ENCODE measurements at regions not wholly inside any gene's neighbourhood (a gene's known extent, or its start where the extent isn't known, plus 50 kb on each side); places are given as distances from the start of the nearest gene placed in this dataset.
A peak's percentile ranks its signal among the peaks of the same experiment; 100 is the strongest.

DNA sequence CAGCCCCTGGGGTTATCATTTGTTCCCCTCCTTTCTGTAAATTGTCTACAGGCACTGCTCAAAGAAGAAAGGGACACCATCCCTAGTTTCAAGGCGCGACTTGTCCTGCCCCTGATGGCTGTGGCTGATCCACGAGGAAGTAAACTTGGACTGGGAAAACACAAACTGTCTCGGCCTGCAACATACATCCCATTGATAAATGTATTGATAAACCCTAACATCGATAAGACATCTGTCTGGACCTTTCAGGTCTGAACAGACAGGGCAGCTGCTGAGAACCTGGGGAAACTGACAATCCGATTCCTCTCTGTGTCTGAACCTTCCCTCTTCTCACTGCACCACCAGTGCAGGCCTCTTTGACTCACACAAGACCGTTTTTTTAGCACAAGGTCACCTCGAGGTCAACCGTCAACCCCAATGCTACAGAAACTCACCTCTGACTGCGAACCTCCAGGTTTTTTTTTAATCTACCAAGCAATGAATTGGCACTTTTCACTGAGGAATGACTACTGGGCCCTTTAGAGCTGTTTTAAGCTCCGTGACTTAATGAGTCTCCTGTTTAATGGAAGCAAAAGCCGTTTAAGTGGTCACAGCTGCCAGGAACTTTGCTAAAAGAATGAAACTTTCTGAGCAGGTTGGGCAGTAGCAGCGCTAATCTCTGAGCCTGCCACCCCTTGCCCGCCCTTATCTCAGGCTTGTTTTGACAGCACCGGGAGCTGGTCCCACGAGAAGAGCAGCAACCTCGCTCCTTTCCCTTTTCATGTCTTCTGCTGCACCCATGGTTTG lies 203.8 kb upstream of the TMEM45B start:
- peak; percentile 45 for DNase-seq (ENCODE audit: low read depth)
- no peak overlapping the region for H3K4me3 ChIP-seq (ENCODE audit: low read depth, low read length)
- TF ChIP-seq POLR2A (IDR thresholded peaks at IDR 0.05; ENCODE audit: extremely low read depth, insufficient read length) (no peak), MAX (IDR thresholded peaks at IDR 0.05; ENCODE audit: low read depth, low read length) (no peak), CTCF (IDR thresholded peaks at IDR 0.05; ENCODE audit: low read depth, low read length) (no peak), MYC (IDR thresholded peaks at IDR 0.05; ENCODE audit: low read depth, low read length) (no peak)

DNA sequence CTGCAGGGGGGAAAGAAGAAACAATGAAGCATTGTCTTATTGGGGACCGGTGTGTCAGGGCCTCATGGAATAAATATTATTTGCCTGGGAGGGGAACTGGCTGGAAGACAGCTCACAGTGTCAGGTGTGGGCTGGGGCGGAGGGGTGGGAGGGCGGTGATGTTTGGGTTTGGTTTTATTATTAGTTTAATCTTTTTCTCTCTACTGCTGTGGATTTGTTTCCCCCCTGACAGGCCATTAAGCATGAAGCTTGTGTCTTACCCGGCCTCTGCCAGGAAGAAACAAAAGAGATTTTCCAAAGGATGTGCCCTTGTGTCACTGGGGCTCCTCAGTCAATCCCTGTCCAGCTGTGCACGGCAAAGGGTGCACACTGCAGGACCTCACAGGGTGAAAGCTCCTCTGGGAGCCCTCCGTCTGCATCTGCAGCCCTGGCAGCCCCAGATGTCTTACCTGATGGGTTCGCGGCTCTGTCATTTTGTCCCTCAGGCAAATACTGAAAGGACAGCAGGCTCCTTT lies 203.1 kb upstream of the TMEM45B start:
- no peak for DNase-seq (ENCODE audit: low read depth)
- no peak overlapping the region for H3K4me3 ChIP-seq (ENCODE audit: low read depth, low read length)
- no peak for TF ChIP-seq POLR2A (IDR thresholded peaks at IDR 0.05; ENCODE audit: extremely low read depth, insufficient read length)
- no peak for TF ChIP-seq MYC (IDR thresholded peaks at IDR 0.05; ENCODE audit: low read depth, low read length)
- no peak for TF ChIP-seq CTCF (IDR thresholded peaks at IDR 0.05; ENCODE audit: low read depth, low read length)
- TF ChIP-seq MAX (IDR thresholded peaks at IDR 0.05; ENCODE audit: low read depth, low read length) = no peak

DNA sequence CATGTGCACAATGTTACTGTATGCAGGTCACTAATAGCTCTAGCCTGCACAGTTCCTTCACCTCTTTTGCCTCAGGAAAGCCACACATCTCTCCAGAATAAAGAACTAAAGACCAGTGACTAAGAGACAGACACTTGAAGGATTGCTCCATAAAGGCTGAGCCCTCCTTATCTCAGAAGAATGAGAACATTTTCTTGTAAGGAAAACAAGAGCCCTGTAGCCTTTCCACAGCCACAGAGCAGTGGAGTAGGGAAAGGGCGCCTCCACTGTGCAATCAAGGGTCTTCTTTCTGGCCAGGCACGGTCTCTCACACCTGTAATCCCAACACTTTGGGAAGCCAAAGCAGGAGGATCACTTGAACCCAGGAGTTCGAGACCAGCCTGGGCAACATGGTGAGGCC lies 202.6 kb upstream of the TMEM45B start:
- no peak for TF ChIP-seq POLR2A (IDR thresholded peaks at IDR 0.05; ENCODE audit: extremely low read depth, insufficient read length)
- TF ChIP-seq MAX (IDR thresholded peaks at IDR 0.05; ENCODE audit: low read depth, low read length) = no peak
- TF ChIP-seq MYC (IDR thresholded peaks at IDR 0.05; ENCODE audit: low read depth, low read length) = no peak
- no peak for TF ChIP-seq CTCF (IDR thresholded peaks at IDR 0.05; ENCODE audit: low read depth, low read length)
- DNase-seq (ENCODE audit: low read depth) = no peak
- H3K4me3 ChIP-seq (ENCODE audit: low read depth, low read length) = no peak overlapping the region

- H3K4me3 ChIP-seq (ENCODE audit: low read depth, low read length) = no peak overlapping the region
- TF ChIP-seq POLR2A (IDR thresholded peaks at IDR 0.05; ENCODE audit: extremely low read depth, insufficient read length) (no peak), MAX (IDR thresholded peaks at IDR 0.05; ENCODE audit: low read depth, low read length) (no peak), MYC (IDR thresholded peaks at IDR 0.05; ENCODE audit: low read depth, low read length) (no peak), CTCF (IDR thresholded peaks at IDR 0.05; ENCODE audit: low read depth, low read length) (no peak)
- no peak for DNase-seq (ENCODE audit: low read depth)
Measured at GRCh38 chr11:129614256-129614944, 201.2 kb upstream of the TMEM45B start.

GRCh38 chr11:129618046-129618569 lies 197.5 kb upstream of the TMEM45B start:
- no peak overlapping the region for H3K4me3 ChIP-seq (ENCODE audit: low read depth, low read length)
- TF ChIP-seq CTCF (IDR thresholded peaks at IDR 0.05; ENCODE audit: low read depth, low read length) (no peak), MAX (IDR thresholded peaks at IDR 0.05; ENCODE audit: low read depth, low read length) (no peak), MYC (IDR thresholded peaks at IDR 0.05; ENCODE audit: low read depth, low read length) (no peak), POLR2A (IDR thresholded peaks at IDR 0.05; ENCODE audit: extremely low read depth, insufficient read length) (no peak)
- DNase-seq (ENCODE audit: low read depth) = no peak

All from NB4 (cell line).